ENCODE measurements at regions not wholly inside any gene's neighbourhood (a gene's known extent, or its start where the extent isn't known, plus 50 kb on each side); places are given as distances from the start of the nearest gene placed in this dataset.

GRCh38 chr14:82850576-82850975, 1316.9 kb upstream of the SEL1L start:
- POLR2A ChIA-PET: no interaction called here
- Histone ChIP-seq H3K36me3 (ENCODE audit: control insufficient read depth, insufficient read depth, low read length) (no peaks in the 10 kb centered on the region), H3K27me3 (replicated peaks; ENCODE audit: control insufficient read depth, insufficient read depth, low read length) (no peaks in the 10 kb centered on the region), H3K4me3 (ENCODE audit: low read depth, low read length) (no peak overlapping the region), H3K9me3 (no peaks in the 10 kb centered on the region), H3K4me1 (no peaks in the 10 kb centered on the region)
- CTCF ChIA-PET: no interaction called here
- H3K36me3 Mint-ChIP-seq (ENCODE audit: insufficient read depth, unreplicated experiment): no peaks in the 10 kb centered on the region
- H3K27me3 Mint-ChIP-seq (ENCODE audit: insufficient read depth, unreplicated experiment): peaks cover 3% of the 10 kb centered on the region
- no peaks in the 10 kb centered on the region for H3K4me1 Mint-ChIP-seq (ENCODE audit: low read depth, unreplicated experiment)
- no peak overlapping the region for H3K27ac Mint-ChIP-seq (ENCODE audit: unreplicated experiment)
- H3K9me3 Mint-ChIP-seq (ENCODE audit: unreplicated experiment): no peaks in the 10 kb centered on the region
- no peak overlapping the region for H3K4me3 Mint-ChIP-seq (ENCODE audit: unreplicated experiment)
- DNase-seq: no peak
- TF ChIP-seq CTCF (IDR thresholded peaks at IDR 0.05; ENCODE audit: insufficient read depth in 1 of 2, low read depth in 1 of 2, low read length in 1 of 2, severe bottlenecking in 1 of 2, unreplicated experiment in 1 of 2): no peak
- no TSS peak for BruUV-seq (replicated peaks)
- intact Hi-C loops (cut with micrococcal nuclease; ENCODE audit: unreplicated experiment): loop anchor here (10.0 kb wide), 1 partner anchor 136 kb away; no protein-coding TSS in a partner anchor

GRCh38 chr14:82854131-82854530, 1320.5 kb upstream of the SEL1L start:
- H3K4me1 ChIP-seq: no peaks in the 10 kb centered on the region
- H3K4me1 Mint-ChIP-seq (ENCODE audit: low read depth, unreplicated experiment): no peaks in the 10 kb centered on the region
- no peaks in the 10 kb centered on the region for H3K9me3 Mint-ChIP-seq (ENCODE audit: unreplicated experiment)
- H3K36me3 ChIP-seq (ENCODE audit: control insufficient read depth, insufficient read depth, low read length): no peaks in the 10 kb centered on the region
- TF ChIP-seq CTCF (IDR thresholded peaks at IDR 0.05; ENCODE audit: insufficient read depth in 1 of 2, low read depth in 1 of 2, low read length in 1 of 2, severe bottlenecking in 1 of 2, unreplicated experiment in 1 of 2): peak in 1 of 2 experiments; percentile 8
- H3K27ac Mint-ChIP-seq (ENCODE audit: unreplicated experiment): no peak overlapping the region
- H3K4me3 Mint-ChIP-seq (ENCODE audit: unreplicated experiment): no peak overlapping the region
- H3K27me3 ChIP-seq (replicated peaks; ENCODE audit: control insufficient read depth, insufficient read depth, low read length): no peaks in the 10 kb centered on the region
- ChIA-PET CTCF (no interaction called here), POLR2A (no interaction called here)
- H3K9me3 ChIP-seq: no peaks in the 10 kb centered on the region
- intact Hi-C loops (cut with micrococcal nuclease; ENCODE audit: unreplicated experiment): loop anchor here (10.0 kb wide), 1 partner anchor 139 kb away; no protein-coding TSS in a partner anchor
- H3K27me3 Mint-ChIP-seq (ENCODE audit: insufficient read depth, unreplicated experiment): peaks cover 3% of the 10 kb centered on the region
- no peak overlapping the region for H3K4me3 ChIP-seq (ENCODE audit: low read depth, low read length)
- no peak for DNase-seq
- no TSS peak for BruUV-seq (replicated peaks)
- no peaks in the 10 kb centered on the region for H3K36me3 Mint-ChIP-seq (ENCODE audit: insufficient read depth, unreplicated experiment)

- no peaks in the 10 kb centered on the region for H3K36me3 ChIP-seq (ENCODE audit: control insufficient read depth, insufficient read depth, low read length)
- no TSS peak for BruUV-seq (replicated peaks)
- peaks cover 3% of the 10 kb centered on the region for H3K27me3 Mint-ChIP-seq (ENCODE audit: insufficient read depth, unreplicated experiment)
- H3K4me3 ChIP-seq (ENCODE audit: low read depth, low read length): no peak overlapping the region
- H3K27me3 ChIP-seq (replicated peaks; ENCODE audit: control insufficient read depth, insufficient read depth, low read length): no peaks in the 10 kb centered on the region
- no peaks in the 10 kb centered on the region for H3K9me3 Mint-ChIP-seq (ENCODE audit: unreplicated experiment)
- TF ChIP-seq CTCF (IDR thresholded peaks at IDR 0.05; ENCODE audit: insufficient read depth in 1 of 2, low read depth in 1 of 2, low read length in 1 of 2, severe bottlenecking in 1 of 2, unreplicated experiment in 1 of 2): no peak
- intact Hi-C loops (cut with micrococcal nuclease; ENCODE audit: unreplicated experiment): loop anchor here (5.0 to 10.0 kb wide), 2 partner anchors 140 to 217 kb away; no protein-coding TSS in a partner anchor
- no peak overlapping the region for H3K27ac Mint-ChIP-seq (ENCODE audit: unreplicated experiment)
- no peaks in the 10 kb centered on the region for H3K36me3 Mint-ChIP-seq (ENCODE audit: insufficient read depth, unreplicated experiment)
- no peaks in the 10 kb centered on the region for H3K4me1 ChIP-seq
- no peak overlapping the region for H3K4me3 Mint-ChIP-seq (ENCODE audit: unreplicated experiment)
- H3K9me3 ChIP-seq: no peaks in the 10 kb centered on the region
- CTCF ChIA-PET: no interaction called here
- no peaks in the 10 kb centered on the region for H3K4me1 Mint-ChIP-seq (ENCODE audit: low read depth, unreplicated experiment)
- no peak for DNase-seq
- POLR2A ChIA-PET: no interaction called here
Observed at GRCh38 chr14:82854901-82855300, 1321.2 kb upstream of the SEL1L start.

Data from Caco-2 (cell line).